OCI-LY7 (cell line): ENCODE measurements at regions not wholly inside any gene's neighbourhood (a gene's known extent, or its start where the extent isn't known, plus 50 kb on each side); places are given as distances from the start of the nearest gene placed in this dataset.

Experiments used
- BruUV-seq: library from RNA; stranded (reverse); fragments of 400-500 nt; replicated peaks from 2 replicates; lab custom pipeline; 2021; lab: Mats Ljungman, UMichigan
- CTCF ChIA-PET: fragments of 300-600 bp; sonication (Branson Sonifier 250); formaldehyde crosslinking; loops from one replicate; lab custom pipeline; 2022; ENCODE audit warnings: antibody characterized with exemption; ENCODE audit not compliant: unreplicated experiment; lab: Charles Lee
- POLR2A ChIA-PET: fragments of 300-600 bp; sonication (Branson Sonifier 250); formaldehyde crosslinking; loops from one replicate; lab custom pipeline; 2022; ENCODE audit warnings: antibody characterized with exemption; lab: Charles Lee
- DNase-seq: peaks from one replicate; pipeline ENCODE4 v3.0.0-alpha.2; 2015; ENCODE audit warnings: low spot score
- H2AFZ ChIP-seq: fragments of 200-600 bp; sonication (generic), shearing (Covaris generic); 2 replicates; pipeline ENCODE4 v1.6.1; 2014; ENCODE audit warnings: mild to moderate bottlenecking, antibody characterized with exemption, low read length, moderate library complexity
- H3K27ac ChIP-seq: fragments of 200-600 bp; sonication (generic); 2 replicates; pipeline ENCODE4 v1.5.1; 2014; ENCODE audit warnings: mixed run types, low read depth, mild to moderate bottlenecking, moderate library complexity, low read length, inconsistent platforms; ENCODE audit not compliant: poor library complexity, severe bottlenecking
- H3K36me3 ChIP-seq: fragments of 200-600 bp; sonication (generic); 2 replicates; pipeline ENCODE4 v1.6.1; 2014; ENCODE audit warnings: mild to moderate bottlenecking, antibody characterized with exemption, low read length, moderate library complexity, mixed read lengths; ENCODE audit not compliant: insufficient read depth
- H3K4me1 ChIP-seq: fragments of 200-600 bp; sonication (generic); 2 replicates; pipeline ENCODE4 v1.5.1; 2014; ENCODE audit warnings: mild to moderate bottlenecking, low read length; ENCODE audit not compliant: insufficient read depth, poor library complexity, severe bottlenecking
- H3K4me2 ChIP-seq: fragments of 200-600 bp; sonication (generic); 2 replicates; pipeline ENCODE4 v1.6.1; 2014; ENCODE audit warnings: mild to moderate bottlenecking, low read length
- H3K4me3 ChIP-seq: fragments of 200-600 bp; sonication (generic); 2 replicates; pipeline ENCODE4 v1.5.1; 2014; ENCODE audit warnings: mild to moderate bottlenecking, low read depth, low read length; ENCODE audit not compliant: poor library complexity, severe bottlenecking
- H3K79me2 ChIP-seq: fragments of 200-600 bp; sonication (generic); 2 replicates; pipeline ENCODE4 v1.6.1; 2016; ENCODE audit warnings: low read depth, mild to moderate bottlenecking, low read length, moderate library complexity, mixed read lengths; ENCODE audit not compliant: insufficient read depth
- H3K9me2 ChIP-seq: fragments of 200-600 bp; sonication (generic); 2 replicates; pipeline ENCODE4 v1.6.1; 2016; ENCODE audit warnings: mild to moderate bottlenecking, low read length, mixed read lengths; ENCODE audit not compliant: insufficient read depth
- H3K9me3 ChIP-seq: fragments of 200-600 bp; sonication (generic); 2 replicates; pipeline ENCODE4 v1.6.1; 2014; ENCODE audit warnings: mild to moderate bottlenecking, mixed run types, low read length, mixed read lengths
- H4K20me1 ChIP-seq: fragments of 200-600 bp; sonication (generic); 2 replicates; pipeline ENCODE4 v1.6.1; 2014; ENCODE audit warnings: mild to moderate bottlenecking, antibody characterized with exemption, low read length, moderate library complexity, mixed read lengths; ENCODE audit not compliant: insufficient read depth
- EZH2phosphoT487 ChIP-seq: fragments of 200-600 bp; sonication (generic); IDR thresholded peaks from 2 replicates; pipeline ENCODE4 v1.6.1; 2018; ENCODE audit warnings: low read depth, borderline replicate concordance, mild to moderate bottlenecking, mixed run types, antibody characterized with exemption, low read length, moderate library complexity, mixed read lengths
- intact Hi-C: fragments of 100-400 bp; cut with micrococcal nuclease; formaldehyde crosslinking; loops from one replicate; pipeline ENCODE4 v1.10.0; 2022; ENCODE audit not compliant: unreplicated experiment
- TF ChIP-seq, protein P1 (sequence below): fragments of 200-600 bp; sonication (generic); conservative IDR thresholded peaks from 2 replicates; pipeline ENCODE4 v1.5.1; 2014; ENCODE audit warnings: mild to moderate bottlenecking, antibody characterized with exemption, low read length, moderate library complexity, mixed read lengths

DNA sequence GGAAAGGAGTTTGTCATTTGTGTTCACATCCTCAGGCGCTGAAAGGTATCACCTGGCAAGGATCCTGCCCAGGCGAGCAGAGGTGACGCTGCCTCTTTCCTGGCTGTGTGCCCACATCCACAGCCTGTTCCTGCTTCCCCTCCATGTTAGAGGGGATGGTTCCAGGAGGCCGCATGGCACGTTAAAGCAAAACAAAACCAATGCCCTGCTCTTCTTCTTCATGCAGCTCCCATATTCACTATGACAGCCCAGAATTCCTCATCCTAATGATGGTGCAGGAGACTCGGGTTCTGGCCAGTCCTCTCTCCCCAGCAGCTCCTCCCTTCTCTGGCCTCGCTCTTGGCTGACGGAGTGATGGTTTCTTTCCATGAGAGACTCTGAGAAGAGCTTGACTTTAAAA, 678.5 kb upstream of the ANKRD30A start:
- intact Hi-C loops, result no loop called here
- BruUV-seq, result no TSS peak
- POLR2A ChIA-PET, result no interaction called here

DNA sequence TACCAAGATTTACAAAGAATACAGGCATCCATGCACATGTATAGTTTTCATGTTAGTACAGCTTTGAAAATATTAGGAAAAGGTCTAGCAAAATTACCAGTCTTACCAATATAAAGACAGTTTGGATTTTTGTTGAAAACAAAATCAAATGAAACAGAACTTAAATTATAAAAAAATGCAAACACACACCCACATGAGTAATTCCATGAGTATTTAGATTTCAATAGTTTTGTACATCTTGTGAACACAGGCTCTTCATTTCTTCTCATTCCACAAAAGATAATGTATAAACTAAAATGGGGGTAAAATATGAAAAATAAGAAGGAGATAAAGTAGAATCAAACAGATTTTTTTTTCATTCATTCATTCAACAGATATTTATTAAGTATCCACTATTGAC, 682.2 kb upstream of the ANKRD30A start:
- intact Hi-C loops, result no loop called here
- ChIA-PET POLR2A (interaction anchor here (0.7 kb wide), 1 partner anchor 633 kb away, joined by 3 read pairs; no protein-coding TSS in a partner anchor), CTCF (no interaction called here)
- H3K36me3 ChIP-seq, result no peaks in the 10 kb centered on the region
- H3K9me2 ChIP-seq, result no peaks in the 10 kb centered on the region
- TF ChIP-seq, protein P1, sequence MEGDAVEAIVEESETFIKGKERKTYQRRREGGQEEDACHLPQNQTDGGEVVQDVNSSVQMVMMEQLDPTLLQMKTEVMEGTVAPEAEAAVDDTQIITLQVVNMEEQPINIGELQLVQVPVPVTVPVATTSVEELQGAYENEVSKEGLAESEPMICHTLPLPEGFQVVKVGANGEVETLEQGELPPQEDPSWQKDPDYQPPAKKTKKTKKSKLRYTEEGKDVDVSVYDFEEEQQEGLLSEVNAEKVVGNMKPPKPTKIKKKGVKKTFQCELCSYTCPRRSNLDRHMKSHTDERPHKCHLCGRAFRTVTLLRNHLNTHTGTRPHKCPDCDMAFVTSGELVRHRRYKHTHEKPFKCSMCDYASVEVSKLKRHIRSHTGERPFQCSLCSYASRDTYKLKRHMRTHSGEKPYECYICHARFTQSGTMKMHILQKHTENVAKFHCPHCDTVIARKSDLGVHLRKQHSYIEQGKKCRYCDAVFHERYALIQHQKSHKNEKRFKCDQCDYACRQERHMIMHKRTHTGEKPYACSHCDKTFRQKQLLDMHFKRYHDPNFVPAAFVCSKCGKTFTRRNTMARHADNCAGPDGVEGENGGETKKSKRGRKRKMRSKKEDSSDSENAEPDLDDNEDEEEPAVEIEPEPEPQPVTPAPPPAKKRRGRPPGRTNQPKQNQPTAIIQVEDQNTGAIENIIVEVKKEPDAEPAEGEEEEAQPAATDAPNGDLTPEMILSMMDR, result no peak
- no peak for TF ChIP-seq EZH2phosphoT487
- H3K27ac ChIP-seq, result no peak overlapping the region
- no TSS peak for BruUV-seq
- H3K4me3 ChIP-seq, result no peak overlapping the region
- H3K79me2 ChIP-seq, result no peaks in the 10 kb centered on the region
- no peak for DNase-seq
- H4K20me1 ChIP-seq, result no peaks in the 10 kb centered on the region
- no peaks in the 10 kb centered on the region for H3K9me3 ChIP-seq
- H2AFZ ChIP-seq, result no peak overlapping the region
- no peaks in the 10 kb centered on the region for H3K4me1 ChIP-seq
- H3K4me2 ChIP-seq, result no peak overlapping the region

More for the DNA sequence above, 678.5 kb upstream of the ANKRD30A start:
- DNase-seq, result no peak
- CTCF ChIA-PET, result no interaction called here
- Histone ChIP-seq H3K36me3 (no peaks in the 10 kb centered on the region), H3K4me1 (no peaks in the 10 kb centered on the region), H3K4me3 (no peak overlapping the region), H3K4me2 (no peak overlapping the region), H3K27ac (no peak overlapping the region), H3K79me2 (no peaks in the 10 kb centered on the region), H4K20me1 (no peaks in the 10 kb centered on the region), H2AFZ (no peak overlapping the region), H3K9me2 (no peaks in the 10 kb centered on the region), H3K9me3 (no peaks in the 10 kb centered on the region)
- no peak for TF ChIP-seq EZH2phosphoT487
- TF ChIP-seq, protein P1, result no peak

DNA sequence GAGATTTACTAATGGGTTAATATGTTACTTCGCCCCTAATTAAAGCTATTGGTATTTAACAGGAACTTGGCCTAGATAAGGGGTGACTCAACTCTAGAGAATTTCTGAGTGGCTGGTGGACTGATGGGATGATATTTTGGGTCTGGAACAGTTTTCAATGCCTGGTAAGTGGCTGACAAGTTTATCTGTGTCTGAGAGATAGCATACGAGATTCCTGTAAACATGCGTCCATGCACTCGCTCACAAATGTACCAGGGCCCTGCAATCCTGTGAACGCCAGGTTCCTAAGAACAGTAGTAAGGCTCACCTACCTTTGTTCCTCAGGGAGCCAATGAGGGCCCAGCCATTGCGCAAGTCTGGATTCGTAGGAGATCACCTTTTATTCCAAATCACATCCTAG, 683.8 kb upstream of the ANKRD30A start:
- no peak for TF ChIP-seq EZH2phosphoT487
- TF ChIP-seq, protein P1, result no peak
- Histone ChIP-seq H3K9me3 (no peaks in the 10 kb centered on the region), H2AFZ (no peak overlapping the region), H3K79me2 (no peaks in the 10 kb centered on the region), H3K4me2 (no peak overlapping the region), H3K9me2 (no peaks in the 10 kb centered on the region), H3K4me1 (no peaks in the 10 kb centered on the region), H3K36me3 (no peaks in the 10 kb centered on the region), H4K20me1 (no peaks in the 10 kb centered on the region), H3K27ac (no peak overlapping the region), H3K4me3 (no peak overlapping the region)
- CTCF ChIA-PET, result no interaction called here
- no TSS peak for BruUV-seq
- intact Hi-C loops, result no loop called here
- POLR2A ChIA-PET, result no interaction called here
- no peak for DNase-seq
